Loucy (cell line): ENCODE measurements at regions not wholly inside any gene's neighbourhood (a gene's known extent, or its start where the extent isn't known, plus 50 kb on each side); places are given as distances from the start of the nearest gene placed in this dataset.

Experiments used
- EZH2phosphoT487 ChIP-seq: fragments of 200-600 bp; IDR thresholded peaks from 2 replicates; pipeline ENCODE4 v1.6.1; 2018; ENCODE audit warnings: antibody characterized with exemption, mild to moderate bottlenecking, moderate library complexity, borderline replicate concordance
- TF ChIP-seq, protein P1 (sequence below): fragments of 200-600 bp; sonication (generic); conservative IDR thresholded peaks from 2 replicates; pipeline ENCODE4 v1.5.1; 2014; ENCODE audit warnings: mild to moderate bottlenecking, antibody characterized with exemption, low read length

DNA sequence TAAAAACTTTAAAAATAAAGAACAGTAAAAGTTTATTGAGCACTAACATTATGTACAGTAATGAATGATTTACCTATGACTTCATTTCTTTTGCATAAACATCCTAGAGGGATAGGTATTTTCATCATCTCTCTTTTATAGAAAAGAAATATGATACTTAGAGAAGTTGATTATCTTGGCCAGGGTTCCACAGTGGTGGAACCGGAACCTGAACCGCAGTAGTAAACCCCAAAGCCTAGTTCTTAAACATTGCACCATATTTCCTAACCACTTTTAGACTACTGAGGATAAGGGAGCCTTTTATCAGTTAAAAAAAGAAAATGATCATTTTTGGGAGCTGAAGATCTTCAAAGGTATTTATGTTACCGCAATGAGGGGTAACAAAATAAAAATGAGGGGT, 205.7 kb upstream of the SGCD start:
- TF ChIP-seq, protein P1, sequence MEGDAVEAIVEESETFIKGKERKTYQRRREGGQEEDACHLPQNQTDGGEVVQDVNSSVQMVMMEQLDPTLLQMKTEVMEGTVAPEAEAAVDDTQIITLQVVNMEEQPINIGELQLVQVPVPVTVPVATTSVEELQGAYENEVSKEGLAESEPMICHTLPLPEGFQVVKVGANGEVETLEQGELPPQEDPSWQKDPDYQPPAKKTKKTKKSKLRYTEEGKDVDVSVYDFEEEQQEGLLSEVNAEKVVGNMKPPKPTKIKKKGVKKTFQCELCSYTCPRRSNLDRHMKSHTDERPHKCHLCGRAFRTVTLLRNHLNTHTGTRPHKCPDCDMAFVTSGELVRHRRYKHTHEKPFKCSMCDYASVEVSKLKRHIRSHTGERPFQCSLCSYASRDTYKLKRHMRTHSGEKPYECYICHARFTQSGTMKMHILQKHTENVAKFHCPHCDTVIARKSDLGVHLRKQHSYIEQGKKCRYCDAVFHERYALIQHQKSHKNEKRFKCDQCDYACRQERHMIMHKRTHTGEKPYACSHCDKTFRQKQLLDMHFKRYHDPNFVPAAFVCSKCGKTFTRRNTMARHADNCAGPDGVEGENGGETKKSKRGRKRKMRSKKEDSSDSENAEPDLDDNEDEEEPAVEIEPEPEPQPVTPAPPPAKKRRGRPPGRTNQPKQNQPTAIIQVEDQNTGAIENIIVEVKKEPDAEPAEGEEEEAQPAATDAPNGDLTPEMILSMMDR: no peak
- no peak for TF ChIP-seq EZH2phosphoT487
